PC-3 (cell line): ENCODE measurements at regions not wholly inside any gene's neighbourhood (a gene's known extent, or its start where the extent isn't known, plus 50 kb on each side); places are given as distances from the start of the nearest gene placed in this dataset.

Experiments
- CTCF ChIP-seq: fragments of 300-600 bp; sonication (generic); conservative IDR thresholded peaks from 2 replicates; pipeline ENCODE4 v1.5.1; 2017; ENCODE audit warnings: antibody characterized with exemption, low read depth, mild to moderate bottlenecking, low read length
- EZH2phosphoT487 ChIP-seq: fragments of 300-600 bp; sonication (generic); IDR thresholded peaks from 2 replicates; pipeline ENCODE4 v1.6.1; 2018; ENCODE audit warnings: mild to moderate bottlenecking, antibody characterized with exemption, low read length, borderline replicate concordance

- no peak for TF ChIP-seq CTCF
- TF ChIP-seq EZH2phosphoT487 = no peak
These were observed 135.8 kb downstream of the SYF2 start for GRCh38 chr1:25096307-25097150.
